Fibroblast of pulmonary artery (primary cell): ENCODE measurements at regions not wholly inside any gene's neighbourhood (a gene's known extent, or its start where the extent isn't known, plus 50 kb on each side); places are given as distances from the start of the nearest gene placed in this dataset.

Experiments used
- DNase-seq: peaks from one replicate; pipeline ENCODE4 v3.0.0-alpha.2; 2010; ENCODE audit warnings: low read depth
- H3K4me3 ChIP-seq: replicated peaks from 2 replicates; pipeline ENCODE4 v1.5.1; 2011; ENCODE audit warnings: low read depth, mild to moderate bottlenecking, control low read depth, low read length, moderate library complexity
- TF ChIP-seq, protein P1 (sequence below): IDR thresholded peaks from 2 replicates; pipeline ENCODE4 v1.5.1; 2011; ENCODE audit warnings: mild to moderate bottlenecking, control low read depth, low read length, inconsistent platforms; ENCODE audit errors: missing control alignments

DNA sequence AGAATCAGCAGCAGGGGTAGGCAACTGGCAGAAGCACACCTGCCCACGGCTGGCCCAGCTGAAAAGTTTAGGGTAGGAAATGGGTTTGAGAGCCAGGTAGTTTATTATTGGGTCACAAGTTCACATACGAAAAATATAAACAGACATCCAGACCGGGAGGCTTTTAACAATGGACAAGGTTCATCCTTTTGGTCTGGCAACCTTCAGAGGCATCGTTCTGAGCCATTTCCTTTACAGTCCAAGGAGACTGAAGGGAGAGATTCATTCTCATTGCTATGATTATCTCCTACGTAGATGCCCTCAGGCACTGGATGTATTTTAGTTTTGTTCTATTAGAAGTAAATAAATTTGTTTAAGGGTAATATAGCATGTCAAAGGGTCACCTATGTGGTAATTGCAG lies 248.0 kb upstream of the THBS1 start:
- no peak for DNase-seq
- no peak overlapping the region for H3K4me3 ChIP-seq
- TF ChIP-seq, protein P1, sequence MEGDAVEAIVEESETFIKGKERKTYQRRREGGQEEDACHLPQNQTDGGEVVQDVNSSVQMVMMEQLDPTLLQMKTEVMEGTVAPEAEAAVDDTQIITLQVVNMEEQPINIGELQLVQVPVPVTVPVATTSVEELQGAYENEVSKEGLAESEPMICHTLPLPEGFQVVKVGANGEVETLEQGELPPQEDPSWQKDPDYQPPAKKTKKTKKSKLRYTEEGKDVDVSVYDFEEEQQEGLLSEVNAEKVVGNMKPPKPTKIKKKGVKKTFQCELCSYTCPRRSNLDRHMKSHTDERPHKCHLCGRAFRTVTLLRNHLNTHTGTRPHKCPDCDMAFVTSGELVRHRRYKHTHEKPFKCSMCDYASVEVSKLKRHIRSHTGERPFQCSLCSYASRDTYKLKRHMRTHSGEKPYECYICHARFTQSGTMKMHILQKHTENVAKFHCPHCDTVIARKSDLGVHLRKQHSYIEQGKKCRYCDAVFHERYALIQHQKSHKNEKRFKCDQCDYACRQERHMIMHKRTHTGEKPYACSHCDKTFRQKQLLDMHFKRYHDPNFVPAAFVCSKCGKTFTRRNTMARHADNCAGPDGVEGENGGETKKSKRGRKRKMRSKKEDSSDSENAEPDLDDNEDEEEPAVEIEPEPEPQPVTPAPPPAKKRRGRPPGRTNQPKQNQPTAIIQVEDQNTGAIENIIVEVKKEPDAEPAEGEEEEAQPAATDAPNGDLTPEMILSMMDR: no peak

DNA sequence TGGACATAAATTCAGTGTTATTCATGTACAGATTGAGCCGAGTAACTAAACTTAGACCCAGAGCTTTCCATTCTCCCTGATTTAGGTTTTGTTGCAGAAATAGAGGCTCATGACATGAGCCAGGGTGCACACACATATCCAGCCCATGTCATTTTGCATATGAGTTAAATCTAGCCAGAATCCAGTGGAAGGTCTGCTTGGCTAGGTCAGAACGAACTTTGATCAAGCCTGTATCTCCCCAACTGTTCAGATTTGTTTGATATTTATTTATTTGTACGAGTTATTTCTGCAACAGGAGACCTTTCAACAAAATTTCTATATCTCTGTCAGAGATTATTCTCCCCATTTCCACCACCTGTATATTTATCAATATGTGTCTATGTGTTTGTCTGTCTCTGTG lies 247.5 kb upstream of the THBS1 start:
- DNase-seq: no peak
- no peak overlapping the region for H3K4me3 ChIP-seq
- TF ChIP-seq, protein P1: no peak

DNA sequence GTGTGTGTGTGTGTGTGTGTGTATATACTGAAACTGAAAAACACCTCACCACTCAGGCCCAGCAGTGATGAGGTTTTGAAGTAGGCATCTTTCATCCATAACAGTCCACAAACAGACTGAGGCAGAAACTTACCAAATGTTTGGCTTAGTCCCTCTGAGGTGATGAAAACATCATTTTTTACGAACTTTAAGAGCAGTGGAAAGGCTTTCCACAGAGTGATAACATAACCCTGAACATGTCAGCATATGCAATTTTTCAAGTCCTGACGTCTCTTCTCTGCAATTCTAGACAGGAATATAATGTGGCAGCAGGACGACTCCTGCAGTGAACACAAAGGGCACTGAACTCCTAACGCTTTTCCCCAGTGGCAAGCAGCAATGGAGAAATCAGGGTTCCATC lies 247.0 kb upstream of the THBS1 start:
- no peak for DNase-seq
- TF ChIP-seq, protein P1: no peak
- no peak overlapping the region for H3K4me3 ChIP-seq

DNA sequence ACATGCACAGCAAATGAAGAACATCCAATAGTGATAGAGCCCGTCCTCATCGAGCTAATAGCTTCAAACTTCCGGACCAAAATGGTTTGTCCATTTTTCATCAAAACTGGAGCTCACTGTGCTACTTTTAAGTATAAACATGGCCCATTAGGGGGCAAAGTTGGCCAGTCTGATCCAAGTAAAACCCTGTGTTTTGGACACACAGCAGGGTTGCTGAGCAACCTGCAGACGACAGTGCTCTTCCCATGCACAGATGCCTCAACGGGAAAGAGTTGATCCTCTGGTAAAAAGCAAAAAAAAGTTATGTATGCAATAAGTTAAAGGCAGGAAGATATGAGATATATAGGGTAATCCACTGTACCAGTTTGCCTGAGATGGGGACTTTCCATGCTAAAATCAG lies 244.0 kb upstream of the THBS1 start:
- TF ChIP-seq, protein P1: no peak
- no peak overlapping the region for H3K4me3 ChIP-seq
- peak; percentile 22 for DNase-seq

DNA sequence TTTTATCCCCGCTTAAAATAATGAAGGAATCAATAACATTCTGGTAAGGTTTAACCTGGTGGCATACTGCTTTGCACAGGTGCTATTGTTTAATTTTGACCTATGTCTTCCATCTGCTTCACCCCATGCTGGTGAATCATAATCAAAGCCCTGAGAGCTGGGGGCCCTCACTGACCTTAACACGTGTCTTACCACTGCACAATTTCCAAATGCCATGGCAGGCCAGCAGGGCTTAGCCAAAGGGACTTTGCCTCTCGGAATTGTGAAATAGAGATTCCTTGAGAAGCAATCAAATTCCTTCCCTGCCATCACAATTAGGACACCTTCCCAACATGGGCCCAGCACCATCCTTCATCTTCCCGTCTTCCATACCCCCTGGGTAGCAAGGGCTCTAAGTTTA lies 242.6 kb upstream of the THBS1 start:
- TF ChIP-seq, protein P1: no peak
- DNase-seq: no peak
- H3K4me3 ChIP-seq: no peak overlapping the region

DNA sequence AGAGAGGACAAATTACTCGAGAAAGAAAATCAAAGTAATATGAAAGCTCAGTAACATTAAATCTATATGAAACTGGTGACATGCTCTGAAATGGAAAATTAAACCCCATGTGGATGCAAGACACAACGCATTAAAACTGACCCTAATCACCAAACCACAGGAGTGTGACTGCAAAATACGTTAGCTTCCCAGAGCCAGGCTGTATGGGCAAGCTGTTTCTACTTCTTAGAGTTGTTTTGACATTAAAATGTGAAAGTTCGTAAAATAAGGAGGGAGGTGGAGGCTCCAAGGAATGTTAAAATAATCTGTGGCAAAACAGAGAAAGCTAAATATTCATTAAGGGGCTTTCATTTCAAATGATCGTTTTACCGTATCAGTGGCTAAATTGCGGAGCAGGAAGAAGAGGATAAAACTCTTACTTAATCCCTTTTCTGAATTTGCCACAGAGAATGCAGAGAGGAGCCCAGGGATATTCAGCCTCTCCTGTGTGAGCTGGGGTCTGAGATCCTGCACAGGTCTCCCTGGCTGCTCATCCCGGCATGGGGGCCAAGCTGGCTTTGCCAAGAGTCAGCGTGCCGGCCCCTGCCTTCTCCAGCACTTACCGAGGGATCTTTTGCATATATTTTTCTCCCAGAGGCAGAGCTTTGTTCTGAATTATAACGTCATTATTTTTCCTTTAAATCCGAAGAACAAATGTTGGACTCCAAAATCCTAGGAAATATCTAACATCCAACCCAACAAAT lies 239.8 kb upstream of the THBS1 start:
- TF ChIP-seq, protein P1: no peak
- DNase-seq: no peak
- H3K4me3 ChIP-seq: no peak overlapping the region

DNA sequence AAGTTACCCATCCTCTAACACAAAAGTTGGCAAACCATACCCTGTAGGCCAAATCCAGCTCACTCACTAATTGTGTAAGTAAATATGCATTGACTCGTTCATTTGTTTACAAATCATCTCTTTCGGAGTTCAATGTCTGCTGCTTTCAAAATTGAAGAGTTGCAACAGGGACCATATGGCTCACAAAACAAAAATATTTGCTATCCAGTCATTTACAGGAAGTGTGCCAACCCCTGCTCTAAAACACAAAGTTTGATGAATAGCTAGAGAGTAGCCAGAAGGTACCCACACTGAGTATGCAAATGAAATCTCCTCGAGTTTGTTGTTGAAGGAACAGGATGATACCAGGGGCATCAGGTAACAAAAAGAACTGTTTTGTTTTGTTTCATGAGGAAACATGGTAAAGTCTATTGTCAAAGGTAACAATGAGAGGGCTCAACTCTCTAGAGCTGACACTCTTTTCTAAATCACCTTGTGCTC lies 236.2 kb upstream of the THBS1 start:
- DNase-seq: peak; percentile 6
- H3K4me3 ChIP-seq: no peak overlapping the region
- TF ChIP-seq, protein P1: no peak
